ENCODE measurements at regions not wholly inside any gene's neighbourhood (a gene's known extent, or its start where the extent isn't known, plus 50 kb on each side); places are given as distances from the start of the nearest gene placed in this dataset.
"Not testable (repeated sequence)": the region's sequence is repeated elsewhere in the genome, so short reads cannot be mapped to it uniquely, and the experiment has no call there.

DNA sequence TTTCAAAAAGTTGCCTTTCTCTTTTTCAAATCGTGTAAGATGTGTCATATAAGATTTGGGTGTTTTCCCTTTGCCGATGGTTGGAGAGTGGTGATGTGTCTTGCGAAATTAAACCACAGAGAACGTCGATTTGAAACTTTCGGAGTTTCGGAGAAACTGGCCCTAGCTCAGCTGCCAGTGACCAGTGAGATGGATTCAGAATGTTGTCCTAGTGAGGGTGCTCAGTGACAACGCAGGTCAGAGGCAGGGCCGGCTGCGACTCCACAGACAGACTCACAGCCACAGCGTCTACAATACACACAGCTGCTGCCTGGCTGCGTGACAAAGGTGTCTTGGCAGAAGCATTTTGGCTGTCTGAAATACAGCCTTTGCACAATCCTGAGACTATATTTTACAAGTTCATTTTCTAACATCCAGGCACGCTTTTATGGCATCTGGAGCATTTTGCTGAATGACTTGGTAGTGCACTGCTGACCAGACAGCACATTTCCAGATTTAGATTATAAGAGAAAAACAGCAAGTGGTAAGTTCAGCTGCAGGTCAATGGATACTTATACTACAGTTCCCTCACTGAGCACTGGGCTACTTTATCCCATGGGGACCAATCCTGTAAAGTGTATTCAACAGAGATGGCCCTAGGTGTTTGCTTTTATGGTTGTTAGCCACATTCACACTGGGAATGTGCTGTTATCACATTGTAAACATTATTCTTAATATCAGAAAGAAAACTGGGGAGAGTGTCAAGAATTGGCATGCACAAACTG lies 207.5 kb downstream of the KCNRG start:
- Histone ChIP-seq H3K9me3 (ENCODE audit: control insufficient read depth, low read length) (no peaks in the 10 kb centered on the region), H3K27ac (ENCODE audit: insufficient read depth, low read length, poor library complexity, severe bottlenecking) (no peak overlapping the region), H3K4me1 (ENCODE audit: control insufficient read depth, insufficient read depth, low read length, poor library complexity, severe bottlenecking) (no peaks in the 10 kb centered on the region), H3K4me3 (ENCODE audit: insufficient read depth, low read depth, low read length, poor library complexity, severe bottlenecking) (no peak overlapping the region), H3K27me3 (replicated peaks; ENCODE audit: control insufficient read depth, insufficient read depth, low read length, poor library complexity, severe bottlenecking) (no peaks in the 10 kb centered on the region), H3K36me3 (ENCODE audit: control insufficient read depth, insufficient read depth, low read length) (no peaks in the 10 kb centered on the region)
- no peak for DNase-seq

DNA sequence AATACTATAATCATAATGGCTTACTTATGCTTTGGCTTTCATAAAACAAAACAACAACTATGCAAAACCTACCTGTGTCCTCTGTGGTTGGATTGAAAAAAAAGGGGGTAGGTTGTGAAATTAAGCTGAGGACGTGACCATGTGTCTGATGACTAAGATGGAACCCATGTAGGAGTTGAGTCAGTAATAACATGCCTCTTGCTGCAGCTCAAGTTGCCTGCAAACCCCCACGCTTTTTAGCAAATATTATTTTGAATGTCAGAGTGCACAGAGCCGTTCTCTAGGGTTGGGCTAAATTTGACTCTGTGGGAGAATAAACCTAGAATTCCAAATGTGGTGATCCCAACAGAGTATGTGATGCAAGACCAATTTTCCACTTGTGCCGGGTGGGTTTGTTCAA lies 209.3 kb downstream of the KCNRG start:
- Histone ChIP-seq H3K4me1 (ENCODE audit: control insufficient read depth, insufficient read depth, low read length, poor library complexity, severe bottlenecking) (no peaks in the 10 kb centered on the region), H3K4me3 (ENCODE audit: insufficient read depth, low read depth, low read length, poor library complexity, severe bottlenecking) (no peak overlapping the region), H3K27ac (ENCODE audit: insufficient read depth, low read length, poor library complexity, severe bottlenecking) (no peak overlapping the region), H3K27me3 (replicated peaks; ENCODE audit: control insufficient read depth, insufficient read depth, low read length, poor library complexity, severe bottlenecking) (no peaks in the 10 kb centered on the region), H3K36me3 (ENCODE audit: control insufficient read depth, insufficient read depth, low read length) (no peaks in the 10 kb centered on the region), H3K9me3 (ENCODE audit: control insufficient read depth, low read length) (no peaks in the 10 kb centered on the region)
- no peak for DNase-seq

DNA sequence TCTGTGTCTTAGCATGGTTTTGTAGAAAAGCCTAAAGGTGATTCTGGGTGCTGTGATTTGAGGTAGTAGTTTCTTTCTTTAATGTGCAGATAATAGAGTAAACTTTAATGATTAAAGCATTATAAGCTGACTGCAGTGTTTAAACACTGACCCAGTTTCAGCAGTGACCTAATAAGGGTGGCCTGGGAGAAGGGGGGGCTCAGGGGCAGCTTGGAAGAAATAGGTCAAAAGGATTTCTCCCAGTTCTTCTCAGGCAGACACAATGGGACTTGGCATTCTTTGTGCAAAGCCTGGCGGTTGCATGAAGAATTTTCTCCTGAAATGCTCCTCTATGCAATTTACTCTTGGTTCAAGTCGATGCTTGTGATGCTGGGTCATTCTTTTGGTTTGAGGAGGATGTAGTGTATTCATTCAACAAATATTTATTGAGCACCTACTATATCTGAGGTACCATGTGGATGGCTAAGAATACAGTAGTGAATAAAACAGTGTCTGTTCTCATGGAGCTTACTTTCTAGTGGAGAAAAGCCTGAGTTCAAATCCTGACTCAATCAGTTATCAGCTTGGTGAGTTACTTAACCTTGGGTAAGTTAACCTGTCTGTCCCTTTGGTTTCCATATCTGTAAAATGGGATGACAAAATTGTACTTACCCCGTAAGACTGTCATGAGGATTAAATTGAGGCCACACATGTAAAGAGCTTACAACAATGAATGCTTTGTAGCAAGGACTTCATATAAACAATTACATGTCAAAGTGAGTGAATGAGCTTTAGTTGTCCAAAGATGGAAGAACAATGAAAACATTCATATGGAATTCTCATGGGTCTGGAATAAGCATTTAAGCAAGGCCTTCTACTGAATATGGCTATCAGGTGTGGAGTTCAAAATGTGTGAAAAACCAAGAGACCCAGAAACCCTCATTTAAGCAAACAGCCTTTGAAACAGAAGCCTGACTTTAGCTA lies 210.2 kb downstream of the KCNRG start:
- H3K36me3 ChIP-seq (ENCODE audit: control insufficient read depth, insufficient read depth, low read length), result no peaks in the 10 kb centered on the region
- H3K4me1 ChIP-seq (ENCODE audit: control insufficient read depth, insufficient read depth, low read length, poor library complexity, severe bottlenecking), result no peaks in the 10 kb centered on the region
- H3K27ac ChIP-seq (ENCODE audit: insufficient read depth, low read length, poor library complexity, severe bottlenecking), result no peak overlapping the region
- no peak for DNase-seq
- no peaks in the 10 kb centered on the region for H3K9me3 ChIP-seq (ENCODE audit: control insufficient read depth, low read length)
- no peaks in the 10 kb centered on the region for H3K27me3 ChIP-seq (replicated peaks; ENCODE audit: control insufficient read depth, insufficient read depth, low read length, poor library complexity, severe bottlenecking)
- H3K4me3 ChIP-seq (ENCODE audit: insufficient read depth, low read depth, low read length, poor library complexity, severe bottlenecking), result no peak overlapping the region

DNA sequence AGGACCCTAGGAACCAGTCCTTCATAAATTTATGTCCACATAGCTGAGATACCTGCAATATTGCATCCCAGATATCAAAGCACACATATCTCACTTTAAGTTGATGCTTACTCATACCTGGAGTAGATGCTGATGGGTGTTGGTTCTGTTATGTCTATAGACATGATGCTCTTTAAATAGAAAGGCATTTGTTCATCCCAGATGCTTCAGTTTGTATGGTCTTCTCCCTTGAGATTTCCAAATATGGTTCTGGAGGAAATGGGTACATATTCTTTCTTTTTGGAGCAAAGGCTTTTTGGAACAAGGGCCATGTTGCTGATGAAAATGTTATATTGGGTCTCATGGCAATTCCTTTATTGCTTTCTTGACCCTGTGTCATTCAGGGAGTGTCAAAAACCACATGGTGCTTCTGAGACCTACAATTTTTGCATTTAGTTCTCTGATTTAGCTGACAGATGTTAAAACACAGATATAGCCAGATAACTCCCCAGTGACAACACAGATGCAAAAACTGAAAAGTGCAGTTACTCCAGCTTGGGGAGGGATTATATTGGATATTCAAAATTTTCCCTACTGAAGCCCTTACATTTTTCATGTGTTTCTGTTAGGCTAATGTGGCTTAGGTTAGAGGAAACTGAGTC lies 211.4 kb downstream of the KCNRG start:
- no peaks in the 10 kb centered on the region for H3K27me3 ChIP-seq (replicated peaks; ENCODE audit: control insufficient read depth, insufficient read depth, low read length, poor library complexity, severe bottlenecking)
- H3K4me3 ChIP-seq (ENCODE audit: insufficient read depth, low read depth, low read length, poor library complexity, severe bottlenecking), result no peak overlapping the region
- no peak for DNase-seq
- H3K9me3 ChIP-seq (ENCODE audit: control insufficient read depth, low read length), result no peaks in the 10 kb centered on the region
- H3K4me1 ChIP-seq (ENCODE audit: control insufficient read depth, insufficient read depth, low read length, poor library complexity, severe bottlenecking), result no peaks in the 10 kb centered on the region
- H3K27ac ChIP-seq (ENCODE audit: insufficient read depth, low read length, poor library complexity, severe bottlenecking), result no peak overlapping the region
- H3K36me3 ChIP-seq (ENCODE audit: control insufficient read depth, insufficient read depth, low read length), result no peaks in the 10 kb centered on the region

DNA sequence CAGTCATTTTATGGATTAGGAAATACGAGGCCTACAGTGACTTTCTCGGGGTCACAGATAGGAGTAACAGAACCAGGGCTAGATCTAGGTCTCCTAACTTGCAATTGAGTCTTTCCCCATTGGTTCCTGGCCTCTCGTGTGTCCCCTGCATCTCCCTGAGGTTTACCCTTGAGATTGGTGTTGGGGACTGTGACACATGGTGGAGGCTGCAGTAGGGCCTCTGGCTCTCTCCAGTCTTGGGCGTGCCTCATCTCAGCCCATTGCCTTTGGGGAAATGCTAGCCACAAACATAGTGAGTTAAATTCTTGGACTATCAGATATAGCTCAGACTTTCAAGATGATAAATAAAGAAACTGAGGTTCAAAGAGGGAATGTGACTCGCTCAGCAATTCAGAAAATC lies 212.1 kb downstream of the KCNRG start:
- DNase-seq, result no peak
- H3K9me3 ChIP-seq (ENCODE audit: control insufficient read depth, low read length), result no peaks in the 10 kb centered on the region

DNA sequence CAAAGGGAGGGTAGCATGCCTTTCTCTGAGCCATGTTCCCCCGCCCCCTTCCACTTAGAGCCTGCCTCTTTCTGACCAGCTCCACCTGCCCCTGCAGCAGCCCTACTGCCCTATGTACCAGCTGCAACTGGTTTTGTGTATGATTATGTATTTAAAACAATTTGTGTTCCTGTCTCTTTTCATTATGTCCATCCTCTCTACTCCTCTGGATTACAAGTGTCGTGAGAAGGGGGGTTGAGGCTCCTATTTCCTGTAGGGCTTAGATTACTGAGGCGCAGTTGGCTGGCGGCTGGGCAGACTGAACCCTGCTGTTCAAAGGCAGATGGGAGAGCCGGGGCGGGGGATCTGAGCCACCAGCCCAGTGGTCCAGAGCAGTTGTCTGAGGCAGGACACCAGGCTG lies 213.3 kb downstream of the KCNRG start:
- H3K4me3 ChIP-seq (ENCODE audit: insufficient read depth, low read depth, low read length, poor library complexity, severe bottlenecking), result no peak overlapping the region
- H3K36me3 ChIP-seq (ENCODE audit: control insufficient read depth, insufficient read depth, low read length), result no peaks in the 10 kb centered on the region
- no peaks in the 10 kb centered on the region for H3K9me3 ChIP-seq (ENCODE audit: control insufficient read depth, low read length)
- no peak for DNase-seq
- no peaks in the 10 kb centered on the region for H3K4me1 ChIP-seq (ENCODE audit: control insufficient read depth, insufficient read depth, low read length, poor library complexity, severe bottlenecking)
- no peak overlapping the region for H3K27ac ChIP-seq (ENCODE audit: insufficient read depth, low read length, poor library complexity, severe bottlenecking)
- H3K27me3 ChIP-seq (replicated peaks; ENCODE audit: control insufficient read depth, insufficient read depth, low read length, poor library complexity, severe bottlenecking), result no peaks in the 10 kb centered on the region

More for the DNA sequence above, 212.1 kb downstream of the KCNRG start:
- no peak overlapping the region for H3K27ac ChIP-seq (ENCODE audit: insufficient read depth, low read length, poor library complexity, severe bottlenecking)
- no peaks in the 10 kb centered on the region for H3K36me3 ChIP-seq (ENCODE audit: control insufficient read depth, insufficient read depth, low read length)
- no peak overlapping the region for H3K4me3 ChIP-seq (ENCODE audit: insufficient read depth, low read depth, low read length, poor library complexity, severe bottlenecking)
- H3K27me3 ChIP-seq (replicated peaks; ENCODE audit: control insufficient read depth, insufficient read depth, low read length, poor library complexity, severe bottlenecking), result no peaks in the 10 kb centered on the region
- no peaks in the 10 kb centered on the region for H3K4me1 ChIP-seq (ENCODE audit: control insufficient read depth, insufficient read depth, low read length, poor library complexity, severe bottlenecking)

DNA sequence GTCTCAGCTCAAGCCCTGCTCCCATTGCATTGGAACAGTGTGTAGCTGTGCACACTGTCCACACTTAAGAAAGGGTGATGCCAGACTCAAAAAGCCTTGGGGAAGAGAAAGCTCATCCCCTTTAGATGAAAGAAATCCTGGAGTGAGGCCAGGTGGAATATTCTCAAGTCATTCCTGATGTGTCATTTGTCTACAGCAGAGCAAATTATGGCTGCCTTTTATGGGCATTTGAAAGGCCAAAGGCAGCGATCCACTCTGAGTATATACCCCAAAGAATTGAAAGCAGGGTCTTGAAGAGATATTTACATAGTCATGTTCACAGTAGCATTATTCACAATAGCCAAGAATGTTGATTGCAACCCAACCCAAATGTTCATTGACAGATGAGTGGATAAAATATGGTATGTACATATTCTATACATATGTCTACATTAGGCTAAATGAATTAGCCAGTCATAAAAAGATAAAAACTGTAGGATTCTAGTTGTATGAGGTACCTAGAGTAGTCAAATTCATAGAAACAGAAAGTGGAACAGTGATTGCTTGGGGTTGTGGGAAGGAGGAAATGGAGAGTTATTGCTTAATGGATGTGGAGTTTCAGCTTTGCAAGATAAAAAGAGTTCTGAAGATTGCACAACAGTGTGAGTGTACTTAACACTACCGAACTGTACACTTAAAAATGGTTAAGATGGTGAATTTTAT lies 214.9 kb downstream of the KCNRG start:
- Histone ChIP-seq H3K27me3 (replicated peaks; ENCODE audit: control insufficient read depth, insufficient read depth, low read length, poor library complexity, severe bottlenecking) (no peaks in the 10 kb centered on the region), H3K4me3 (ENCODE audit: insufficient read depth, low read depth, low read length, poor library complexity, severe bottlenecking) (no peak overlapping the region), H3K27ac (ENCODE audit: insufficient read depth, low read length, poor library complexity, severe bottlenecking) (no peak overlapping the region), H3K4me1 (ENCODE audit: control insufficient read depth, insufficient read depth, low read length, poor library complexity, severe bottlenecking) (no peaks in the 10 kb centered on the region), H3K36me3 (ENCODE audit: control insufficient read depth, insufficient read depth, low read length) (no peaks in the 10 kb centered on the region), H3K9me3 (ENCODE audit: control insufficient read depth, low read length) (no peaks in the 10 kb centered on the region)
- no peak for DNase-seq

DNA sequence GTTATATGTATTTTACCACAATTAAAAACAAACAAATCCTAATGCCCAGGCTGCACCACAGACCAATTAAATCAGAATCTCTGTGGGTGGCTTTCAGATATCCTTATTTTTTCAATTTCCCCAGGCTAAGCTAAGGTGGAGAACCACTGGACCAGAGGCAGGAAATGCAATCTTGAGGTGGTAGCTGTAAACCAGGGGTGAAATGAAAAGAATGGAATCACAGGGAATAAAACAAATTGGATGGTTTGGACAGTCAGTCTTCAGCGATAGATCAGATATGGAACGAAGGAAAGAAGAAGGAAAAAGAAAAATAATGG lies 215.4 kb downstream of the KCNRG start:
- Histone ChIP-seq H3K27me3 (replicated peaks; ENCODE audit: control insufficient read depth, insufficient read depth, low read length, poor library complexity, severe bottlenecking) (no peaks in the 10 kb centered on the region), H3K9me3 (ENCODE audit: control insufficient read depth, low read length) (no peaks in the 10 kb centered on the region), H3K36me3 (ENCODE audit: control insufficient read depth, insufficient read depth, low read length) (no peaks in the 10 kb centered on the region), H3K27ac (ENCODE audit: insufficient read depth, low read length, poor library complexity, severe bottlenecking) (no peak overlapping the region), H3K4me3 (ENCODE audit: insufficient read depth, low read depth, low read length, poor library complexity, severe bottlenecking) (no peak overlapping the region), H3K4me1 (ENCODE audit: control insufficient read depth, insufficient read depth, low read length, poor library complexity, severe bottlenecking) (peaks cover 3% of the 10 kb centered on the region)
- no peak for DNase-seq

DNA sequence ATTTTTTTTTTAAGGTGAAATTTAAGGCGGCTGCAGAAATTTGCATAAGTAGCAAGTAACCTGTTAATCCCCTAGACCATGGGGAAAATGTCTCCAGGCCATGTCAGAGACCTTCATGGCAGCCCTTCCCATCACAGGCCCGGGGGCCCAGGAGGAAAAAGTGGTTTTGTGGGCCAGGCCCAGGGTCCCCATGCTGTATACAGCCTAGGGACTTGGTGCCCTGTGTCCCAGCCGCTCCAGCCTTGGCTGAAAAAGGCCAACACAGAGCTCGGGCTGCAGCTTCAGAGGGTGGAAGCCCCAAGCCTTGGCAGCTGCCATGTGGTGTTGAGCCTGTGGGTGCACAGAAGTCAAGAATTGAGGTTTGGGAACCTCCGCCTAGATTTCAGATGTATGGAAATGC lies 218.3 kb downstream of the KCNRG start:
- H3K36me3 ChIP-seq (ENCODE audit: control insufficient read depth, insufficient read depth, low read length); H3K27me3 ChIP-seq (replicated peaks; ENCODE audit: control insufficient read depth, insufficient read depth, low read length, poor library complexity, severe bottlenecking); H3K9me3 ChIP-seq (ENCODE audit: control insufficient read depth, low read length); H3K4me3 ChIP-seq (ENCODE audit: insufficient read depth, low read depth, low read length, poor library complexity, severe bottlenecking); DNase-seq; H3K27ac ChIP-seq (ENCODE audit: insufficient read depth, low read length, poor library complexity, severe bottlenecking): not testable (repeated sequence)
- H3K4me1 ChIP-seq (ENCODE audit: control insufficient read depth, insufficient read depth, low read length, poor library complexity, severe bottlenecking), result peaks cover 22% of the 10 kb centered on the region

Data from effector memory CD4-positive, alpha-beta T cell (primary cell).